ENCODE measurements at regions not wholly inside any gene's neighbourhood (a gene's known extent, or its start where the extent isn't known, plus 50 kb on each side); places are given as distances from the start of the nearest gene placed in this dataset.

GRCh38 chr20:60148885-60149284 lies 190.7 kb downstream of the CDH26 start:
- TF ChIP-seq CTCF (IDR thresholded peaks at IDR 0.05; ENCODE audit: insufficient read depth, low read length, poor library complexity, severe bottlenecking): no peak
- TF ChIP-seq EZH2phosphoT487 (conservative IDR thresholded peaks at IDR 0.05; ENCODE audit: low read length): no peak
